ENCODE measurements at regions not wholly inside any gene's neighbourhood (a gene's known extent, or its start where the extent isn't known, plus 50 kb on each side); places are given as distances from the start of the nearest gene placed in this dataset.

DNA sequence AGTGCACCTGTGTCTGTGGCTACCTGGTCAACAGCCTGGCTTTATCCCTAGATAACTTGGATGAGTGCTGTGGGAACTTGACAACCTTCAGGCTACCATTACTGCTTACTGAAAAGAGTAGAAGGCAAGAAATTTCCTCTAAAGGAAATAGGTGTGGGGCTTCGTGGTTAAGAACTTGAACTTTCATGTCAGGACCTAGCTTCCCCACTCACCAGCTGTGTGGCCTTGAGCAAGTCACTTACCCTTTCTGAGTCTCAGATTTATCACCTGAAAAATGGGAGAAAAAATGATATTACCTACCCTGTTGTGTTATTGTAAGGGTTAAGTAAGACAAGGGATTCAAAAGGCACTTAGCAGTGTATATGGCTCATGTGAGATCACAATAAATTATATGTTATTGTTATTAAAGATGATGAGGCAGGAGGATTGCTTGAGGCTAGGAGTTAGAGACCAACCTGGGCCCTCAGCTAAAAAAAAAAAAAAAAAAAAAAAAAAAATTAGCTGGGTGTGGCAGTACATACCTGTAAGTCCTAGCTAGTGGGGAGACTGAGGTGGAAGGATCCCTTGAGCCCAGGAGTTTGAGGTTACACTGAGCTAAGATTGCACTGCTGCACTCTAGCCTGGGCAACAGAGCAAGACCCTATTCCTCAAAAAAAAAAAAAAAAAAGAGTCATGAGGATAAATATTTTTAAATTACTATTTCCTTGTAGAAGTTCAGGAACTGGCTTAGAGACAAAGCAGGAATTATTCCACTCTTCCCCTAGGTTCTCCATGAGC is 97.0 kb upstream of the SPRY4 start:
- no peak for DNase-seq (ENCODE audit: low spot score)
- TF ChIP-seq, protein P1, sequence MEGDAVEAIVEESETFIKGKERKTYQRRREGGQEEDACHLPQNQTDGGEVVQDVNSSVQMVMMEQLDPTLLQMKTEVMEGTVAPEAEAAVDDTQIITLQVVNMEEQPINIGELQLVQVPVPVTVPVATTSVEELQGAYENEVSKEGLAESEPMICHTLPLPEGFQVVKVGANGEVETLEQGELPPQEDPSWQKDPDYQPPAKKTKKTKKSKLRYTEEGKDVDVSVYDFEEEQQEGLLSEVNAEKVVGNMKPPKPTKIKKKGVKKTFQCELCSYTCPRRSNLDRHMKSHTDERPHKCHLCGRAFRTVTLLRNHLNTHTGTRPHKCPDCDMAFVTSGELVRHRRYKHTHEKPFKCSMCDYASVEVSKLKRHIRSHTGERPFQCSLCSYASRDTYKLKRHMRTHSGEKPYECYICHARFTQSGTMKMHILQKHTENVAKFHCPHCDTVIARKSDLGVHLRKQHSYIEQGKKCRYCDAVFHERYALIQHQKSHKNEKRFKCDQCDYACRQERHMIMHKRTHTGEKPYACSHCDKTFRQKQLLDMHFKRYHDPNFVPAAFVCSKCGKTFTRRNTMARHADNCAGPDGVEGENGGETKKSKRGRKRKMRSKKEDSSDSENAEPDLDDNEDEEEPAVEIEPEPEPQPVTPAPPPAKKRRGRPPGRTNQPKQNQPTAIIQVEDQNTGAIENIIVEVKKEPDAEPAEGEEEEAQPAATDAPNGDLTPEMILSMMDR (IDR thresholded peaks at IDR 0.05; ENCODE audit: extremely low read depth, insufficient read depth, missing control alignments) = no peak
- in situ Hi-C loops (cut with MboI; ENCODE audit: low pct_unique_long_range_greater_than_20kb, low sequenced_read_pairs, unreplicated experiment) = no loop called here

DNA sequence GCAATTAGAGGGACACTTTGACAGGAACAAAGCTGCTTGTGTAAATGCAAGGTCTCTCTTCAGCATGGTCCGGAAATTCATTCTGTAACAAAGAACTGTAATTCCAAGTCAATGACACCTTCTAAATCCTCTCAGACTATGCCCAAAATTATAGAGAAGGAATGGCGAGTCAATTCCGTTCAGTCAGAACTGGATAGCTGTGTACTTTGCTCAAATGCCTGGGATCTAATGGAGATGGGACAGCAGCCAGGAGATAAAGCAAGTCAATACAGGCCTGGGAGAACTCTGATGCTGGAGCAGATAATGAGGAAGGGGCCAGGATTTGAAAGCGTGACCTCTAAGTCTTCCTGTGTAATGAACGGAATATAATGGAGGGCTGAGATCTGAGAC is 96.4 kb upstream of the SPRY4 start:
- in situ Hi-C loops (cut with MboI; ENCODE audit: low pct_unique_long_range_greater_than_20kb, low sequenced_read_pairs, unreplicated experiment) = no loop called here
- TF ChIP-seq, protein P1 (IDR thresholded peaks at IDR 0.05; ENCODE audit: extremely low read depth, insufficient read depth, missing control alignments) = no peak
- DNase-seq (ENCODE audit: low spot score) = no peak

DNA sequence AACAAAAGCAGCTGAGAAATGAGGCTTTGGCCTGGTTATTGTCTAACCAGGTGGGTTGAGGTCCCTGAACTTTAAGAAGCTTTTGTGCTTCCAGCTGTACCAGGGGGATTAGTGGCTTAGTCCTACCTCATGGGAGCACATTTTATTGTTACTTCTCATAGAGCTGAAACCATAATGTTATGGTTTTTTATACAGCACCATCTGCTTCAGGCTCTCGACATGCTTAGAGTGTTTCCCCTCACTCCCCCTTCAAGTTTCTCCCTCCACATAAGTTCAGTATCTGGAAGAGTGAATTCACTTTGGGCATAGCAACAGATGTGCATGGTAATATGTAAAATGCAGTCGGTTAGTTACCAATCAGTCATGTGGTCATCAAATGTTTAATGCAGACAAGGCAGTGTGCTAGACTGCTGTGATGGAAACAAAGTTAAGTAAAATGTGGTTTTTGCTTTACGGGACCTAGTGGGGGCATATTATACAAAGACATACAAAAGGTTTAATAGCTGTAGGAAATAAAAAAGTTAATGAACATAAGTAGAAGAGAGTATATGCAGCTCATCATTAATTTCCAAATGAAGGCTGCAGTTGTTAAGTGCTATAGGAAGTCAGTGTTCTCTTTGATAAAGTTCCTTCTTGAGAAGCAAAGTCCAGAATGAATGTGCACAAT is 95.9 kb upstream of the SPRY4 start:
- TF ChIP-seq, protein P1 (IDR thresholded peaks at IDR 0.05; ENCODE audit: extremely low read depth, insufficient read depth, missing control alignments) = no peak
- no peak for DNase-seq (ENCODE audit: low spot score)
- in situ Hi-C loops (cut with MboI; ENCODE audit: low pct_unique_long_range_greater_than_20kb, low sequenced_read_pairs, unreplicated experiment) = no loop called here

DNA sequence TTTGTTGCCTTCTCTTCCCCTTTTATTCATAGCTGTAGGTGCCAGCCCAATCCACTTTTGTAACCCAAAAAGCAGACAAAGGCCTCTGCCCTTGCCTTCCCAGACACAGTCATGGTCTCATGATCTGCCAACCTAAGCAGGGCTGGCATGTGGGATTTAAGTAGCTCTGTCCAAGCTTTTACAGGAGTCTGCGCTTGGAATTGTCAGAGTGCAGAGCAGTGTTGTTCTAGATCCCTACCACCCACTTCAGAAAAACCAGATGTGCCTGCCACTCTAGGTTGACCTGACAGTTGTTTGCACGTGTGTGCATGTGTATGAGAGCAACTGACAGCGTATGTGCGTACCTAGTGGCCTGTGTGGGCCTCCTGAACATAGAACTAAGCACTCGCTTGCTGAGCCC is 87.8 kb upstream of the SPRY4 start:
- TF ChIP-seq, protein P1 (IDR thresholded peaks at IDR 0.05; ENCODE audit: extremely low read depth, insufficient read depth, missing control alignments) = no peak
- in situ Hi-C loops (cut with MboI; ENCODE audit: low pct_unique_long_range_greater_than_20kb, low sequenced_read_pairs, unreplicated experiment) = no loop called here
- no peak for DNase-seq (ENCODE audit: low spot score)

DNA sequence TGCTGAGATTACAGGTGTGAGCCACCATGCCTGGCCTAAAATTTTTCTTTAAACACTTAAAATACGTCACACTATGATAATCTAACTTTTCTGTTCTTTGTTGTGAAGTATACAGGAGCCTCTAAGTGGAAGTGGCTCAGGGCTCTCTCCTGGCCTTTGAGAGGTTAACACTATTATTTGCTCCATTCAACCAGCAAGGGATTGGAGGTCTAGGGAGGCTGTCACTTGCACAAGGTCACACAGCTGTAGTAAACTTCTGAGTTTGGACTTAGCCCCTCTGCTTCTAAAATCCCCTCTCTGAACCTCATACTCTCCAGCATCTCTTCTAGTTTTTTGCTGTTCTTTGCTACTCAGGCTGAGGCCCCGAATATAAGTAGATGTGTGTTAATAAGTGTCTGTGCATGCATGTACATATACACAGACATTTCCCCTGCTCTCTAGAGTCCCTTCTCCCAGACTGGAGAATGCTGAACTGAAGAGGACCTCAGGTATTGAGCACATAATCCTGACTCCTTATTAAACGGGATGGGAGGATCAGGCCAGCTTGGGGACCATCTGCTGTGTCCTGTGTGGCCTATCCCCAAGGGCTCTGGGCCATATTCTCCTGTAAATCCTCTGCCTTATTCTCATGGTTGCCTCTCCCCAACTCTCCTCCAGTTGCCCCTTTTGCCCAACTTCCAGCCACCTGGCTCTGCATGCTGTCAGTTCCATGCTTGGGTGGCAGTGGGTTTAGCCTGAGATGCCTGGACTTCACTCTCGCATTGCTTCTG is 87.0 kb upstream of the SPRY4 start:
- in situ Hi-C loops (cut with MboI; ENCODE audit: low pct_unique_long_range_greater_than_20kb, low sequenced_read_pairs, unreplicated experiment) = no loop called here
- no peak for DNase-seq (ENCODE audit: low spot score)
- TF ChIP-seq, protein P1 (IDR thresholded peaks at IDR 0.05; ENCODE audit: extremely low read depth, insufficient read depth, missing control alignments) = no peak

DNA sequence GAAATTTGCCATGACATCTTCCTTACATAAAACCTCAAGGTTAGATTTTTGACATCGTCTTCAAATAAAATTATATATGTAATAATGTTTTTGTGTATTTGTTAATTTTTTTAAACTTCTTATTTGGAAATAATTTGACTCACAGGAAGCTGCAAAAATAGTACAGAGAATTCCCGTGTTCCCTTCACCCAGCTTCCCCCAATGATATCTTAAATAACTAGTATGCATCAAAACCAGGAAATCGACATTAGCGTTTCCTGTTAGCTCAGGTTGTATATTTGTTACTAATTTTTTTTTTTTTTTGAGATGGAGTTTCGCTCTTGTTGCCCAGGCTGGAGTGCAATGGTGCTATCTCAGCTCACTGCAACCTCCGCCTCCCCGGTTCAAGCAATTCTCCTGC is 86.3 kb upstream of the SPRY4 start:
- no peak for DNase-seq (ENCODE audit: low spot score)
- in situ Hi-C loops (cut with MboI; ENCODE audit: low pct_unique_long_range_greater_than_20kb, low sequenced_read_pairs, unreplicated experiment) = no loop called here
- TF ChIP-seq, protein P1 (IDR thresholded peaks at IDR 0.05; ENCODE audit: extremely low read depth, insufficient read depth, missing control alignments) = no peak

Measured in GM13977 (cell line).